ENCODE measurements at regions not wholly inside any gene's neighbourhood (a gene's known extent, or its start where the extent isn't known, plus 50 kb on each side); places are given as distances from the start of the nearest gene placed in this dataset.

DNA sequence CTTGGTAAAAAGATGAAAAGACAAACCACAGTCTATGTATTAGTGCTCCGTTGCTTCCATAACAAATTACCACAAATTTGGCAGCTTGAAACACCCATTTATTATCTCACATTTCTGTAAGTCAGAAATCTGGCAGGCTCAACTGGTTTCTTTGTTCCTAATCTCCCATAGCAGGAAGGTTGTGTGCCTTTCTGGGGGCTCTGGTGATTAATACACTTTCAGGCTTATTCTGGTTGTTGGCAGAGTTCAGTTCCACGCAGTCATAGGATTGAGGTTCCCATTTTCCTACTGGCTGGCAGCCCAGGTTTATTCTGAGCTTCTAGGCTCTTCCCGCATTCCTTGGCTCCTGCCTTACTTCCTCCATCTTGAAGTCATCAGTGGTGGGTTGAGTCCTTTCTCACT lies 189.3 kb downstream of the ANAPC1 start:
- TF ChIP-seq YY1 (IDR thresholded peaks at IDR 0.05; ENCODE audit: insufficient read depth, insufficient read length) (no peak), ZNF274 (IDR thresholded peaks at IDR 0.05; ENCODE audit: low read depth, low read length) (no peak)

Data from NT2/D1 (cell line).